NCI-H1417 (cell line): ENCODE measurements at regions not wholly inside any gene's neighbourhood (a gene's known extent, or its start where the extent isn't known, plus 50 kb on each side); places are given as distances from the start of the nearest gene placed in this dataset.

Experiments used
- DNase-seq, 3 experiments: peaks; one replicate each; lab custom pipeline; 2025; lab: John Stamatoyannopoulos, UW

DNA sequence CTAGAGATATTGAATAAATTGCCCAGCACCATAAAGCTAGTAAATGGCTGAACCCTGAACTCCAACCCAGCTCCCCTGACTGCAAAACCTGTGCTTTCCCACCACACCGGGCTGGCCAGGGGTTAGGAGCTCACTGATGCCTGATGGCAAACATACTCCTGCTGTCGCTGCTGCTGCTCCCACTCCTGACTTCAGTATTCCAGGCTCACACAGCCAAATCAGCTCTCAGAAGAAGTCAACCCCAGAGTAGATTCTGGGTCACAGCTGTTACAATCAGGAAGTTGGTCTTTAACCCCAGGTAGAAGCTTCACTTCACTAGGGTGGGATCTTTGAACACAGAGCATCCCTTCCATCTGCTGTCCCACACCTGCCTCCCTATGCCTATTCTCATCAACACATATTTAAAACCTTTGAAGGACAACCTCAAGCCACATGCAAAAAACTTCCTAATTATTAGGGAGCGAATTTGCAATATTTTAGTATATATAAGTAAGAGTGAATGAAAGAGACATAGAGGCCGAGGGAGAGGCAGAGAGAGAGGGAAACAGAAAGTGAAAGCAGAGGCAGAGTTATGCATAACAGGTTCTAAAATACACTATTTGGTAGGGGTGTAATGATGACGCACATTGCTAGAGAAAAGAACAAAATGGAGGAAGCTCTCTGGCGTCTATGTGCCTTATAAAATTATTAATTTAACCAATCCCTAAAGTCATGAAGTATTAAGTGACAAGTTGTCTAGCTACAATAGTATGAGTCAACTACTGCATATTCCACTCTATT lies 99.4 kb upstream of the SERP2 start:
- no peak for DNase-seq

DNA sequence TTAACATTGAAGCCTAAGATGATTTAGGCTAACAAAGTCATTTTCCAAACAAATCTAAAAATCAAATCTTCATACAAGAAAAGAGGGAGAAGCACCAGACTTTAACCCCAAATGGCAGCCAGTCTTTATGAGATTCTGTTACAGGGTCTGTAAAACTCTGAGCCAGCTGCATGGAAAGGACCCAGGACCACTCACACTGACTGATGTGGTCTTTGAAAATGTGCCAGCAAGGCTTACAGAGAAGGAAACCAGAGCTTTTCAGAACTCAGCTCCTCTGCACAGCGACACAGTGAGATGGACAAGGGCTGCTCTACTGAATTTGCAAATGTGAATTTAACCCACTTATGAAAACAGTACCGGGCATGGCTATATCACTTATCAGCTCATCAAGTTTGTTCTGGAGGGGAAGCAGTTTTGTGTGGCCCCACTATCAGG lies 98.8 kb upstream of the SERP2 start:
- DNase-seq, result no peak

DNA sequence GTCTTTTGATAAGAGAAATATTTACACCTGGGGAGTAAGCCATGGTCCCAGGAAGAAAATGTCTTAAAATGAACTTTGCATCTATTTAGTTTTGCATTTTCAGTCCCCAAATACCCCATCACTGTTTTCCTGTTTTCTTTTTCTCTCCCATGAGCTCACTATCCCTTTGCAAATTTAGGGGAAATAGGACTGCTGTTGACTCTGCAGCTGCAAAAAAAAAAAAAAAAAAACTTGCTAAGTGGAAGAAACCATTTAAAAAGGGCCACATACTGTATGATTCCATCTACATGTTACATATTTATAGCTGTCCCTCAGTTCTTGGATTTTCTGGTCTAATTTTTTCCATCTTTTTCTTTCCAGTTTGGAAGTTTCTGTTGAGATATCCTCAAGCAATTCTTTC lies 98.2 kb upstream of the SERP2 start:
- DNase-seq, result no peak

- DNase-seq, result peak in 1 of 3 experiments; percentile 18
Observed at GRCh38 chr13:44276061-44276460, 97.6 kb upstream of the SERP2 start.

GRCh38 chr13:44277459-44277858 lies 96.2 kb upstream of the SERP2 start:
- DNase-seq, result no peak

DNA sequence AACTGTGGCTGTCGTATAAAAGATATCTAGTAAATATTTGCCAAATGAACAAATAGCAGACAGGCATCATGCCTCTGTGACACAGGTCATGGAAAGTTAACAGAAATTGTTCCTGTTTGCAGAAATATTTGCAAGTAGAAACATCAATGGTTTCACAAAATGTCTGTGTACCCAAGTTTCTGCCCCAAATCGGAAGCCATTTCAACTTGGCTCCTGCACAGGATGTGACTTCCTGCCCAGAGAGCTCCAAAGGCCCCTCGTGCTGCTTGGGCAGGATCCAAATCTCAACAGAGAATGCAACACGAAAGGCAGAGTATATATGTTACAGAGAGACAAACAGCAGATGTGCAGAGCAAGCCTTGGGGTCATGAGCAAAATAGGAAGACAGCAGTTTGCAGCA lies 95.5 kb upstream of the SERP2 start:
- no peak for DNase-seq

- no peak for DNase-seq
Observed at GRCh38 chr13:44280456-44280855, 93.2 kb upstream of the SERP2 start.

GRCh38 chr13:44281252-44282000 lies 92.2 kb upstream of the SERP2 start:
- DNase-seq, result no peak

DNA sequence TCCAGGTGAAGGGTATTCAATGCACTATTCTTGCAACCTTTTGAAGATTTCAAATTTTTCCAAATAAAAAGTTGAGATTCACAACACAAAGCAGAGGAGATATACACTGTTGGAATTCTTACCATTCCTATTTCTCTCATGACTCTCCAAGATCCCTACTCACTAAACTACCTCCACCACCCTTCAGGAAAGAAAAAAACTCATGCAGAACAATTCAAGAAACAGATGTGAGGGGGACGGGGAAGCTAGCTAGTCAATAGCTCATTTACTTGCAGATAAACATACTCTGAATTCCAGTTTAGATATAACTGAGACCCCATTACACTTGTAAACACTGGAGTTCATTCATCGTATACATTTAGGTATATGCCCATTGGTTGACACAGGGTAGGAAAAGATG lies 90.0 kb upstream of the SERP2 start:
- no peak for DNase-seq

- DNase-seq, result no peak
Observed at GRCh38 chr13:44287958-44288357, 85.7 kb upstream of the SERP2 start.

DNA sequence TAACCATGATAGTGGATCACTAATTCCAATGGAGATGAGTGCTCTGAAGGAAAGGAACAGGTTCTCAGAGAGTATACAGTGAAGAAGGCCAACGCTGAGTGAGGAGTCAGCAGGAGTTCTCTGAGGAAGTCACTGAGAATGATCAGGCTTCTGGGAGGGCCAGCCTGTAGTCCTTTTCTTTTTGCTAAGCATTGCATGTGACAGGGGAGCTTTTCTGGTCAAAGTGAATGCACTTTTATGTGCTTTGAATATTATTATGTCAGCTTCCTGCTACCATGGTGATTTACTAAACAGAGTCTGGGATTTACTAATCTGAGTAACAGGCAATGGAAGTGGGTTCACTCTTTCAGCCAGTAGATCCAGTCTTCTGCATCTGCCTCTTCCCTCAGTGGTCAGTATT lies 81.1 kb upstream of the SERP2 start:
- no peak for DNase-seq

GRCh38 chr13:44293374-44293773 lies 80.2 kb upstream of the SERP2 start:
- no peak for DNase-seq

DNA sequence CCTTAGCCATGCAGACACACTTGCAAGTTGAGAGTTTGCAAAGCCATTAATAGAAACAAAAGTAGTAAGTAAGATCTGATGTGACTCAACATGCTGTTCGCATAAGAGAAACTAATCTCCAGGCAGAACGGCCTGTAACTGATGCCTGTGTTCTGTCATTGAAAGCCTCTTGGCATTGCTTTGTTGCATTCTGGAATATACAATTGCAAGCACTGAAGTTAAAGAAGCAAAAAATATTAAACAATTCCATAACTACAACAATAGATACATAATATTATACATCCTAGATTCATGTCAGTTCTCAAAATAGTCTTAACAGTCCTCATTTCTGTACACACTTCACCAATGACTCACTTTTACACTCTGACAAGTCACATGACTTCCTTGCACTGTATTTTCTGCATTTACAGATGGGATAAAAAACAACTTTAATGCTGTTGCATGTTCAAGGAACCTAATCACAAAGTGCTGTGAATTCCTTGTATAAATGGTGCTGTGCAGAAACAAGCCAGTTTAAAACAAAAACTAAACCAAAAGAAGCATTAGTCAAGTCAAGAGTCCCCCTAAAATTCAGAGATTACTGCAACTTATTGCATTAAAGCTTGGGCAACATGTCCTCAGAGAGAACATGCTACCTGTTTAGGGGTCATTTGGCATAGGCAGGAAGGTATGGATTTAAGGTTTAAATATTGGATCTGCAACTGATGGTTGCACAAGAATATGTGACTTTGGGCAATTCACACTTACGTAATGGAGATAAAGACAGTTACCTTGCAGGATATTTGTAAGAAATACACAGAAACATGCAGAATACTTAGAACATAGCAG lies 79.5 kb upstream of the SERP2 start:
- no peak for DNase-seq

DNA sequence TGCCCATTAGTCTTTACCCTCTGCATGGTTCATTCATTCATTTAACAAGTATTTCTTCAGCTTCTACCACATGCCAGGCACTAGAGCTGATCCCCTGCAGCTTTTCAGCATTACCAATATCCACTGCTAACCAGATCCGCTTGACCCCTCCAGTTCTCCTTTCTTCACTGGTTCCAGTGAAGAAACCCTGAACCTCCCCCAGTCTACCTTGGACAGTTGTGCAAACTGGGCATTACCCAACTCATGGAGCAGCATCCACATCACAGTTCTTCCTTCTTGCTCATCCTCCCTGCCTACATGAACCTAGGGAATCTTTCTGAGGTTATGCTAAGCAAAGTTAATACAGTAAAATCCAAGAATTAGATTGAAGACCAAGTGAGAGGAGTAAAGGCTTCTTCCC lies 78.7 kb upstream of the SERP2 start:
- DNase-seq, result no peak

GRCh38 chr13:44296856-44297255 lies 76.8 kb upstream of the SERP2 start:
- DNase-seq, result no peak

DNA sequence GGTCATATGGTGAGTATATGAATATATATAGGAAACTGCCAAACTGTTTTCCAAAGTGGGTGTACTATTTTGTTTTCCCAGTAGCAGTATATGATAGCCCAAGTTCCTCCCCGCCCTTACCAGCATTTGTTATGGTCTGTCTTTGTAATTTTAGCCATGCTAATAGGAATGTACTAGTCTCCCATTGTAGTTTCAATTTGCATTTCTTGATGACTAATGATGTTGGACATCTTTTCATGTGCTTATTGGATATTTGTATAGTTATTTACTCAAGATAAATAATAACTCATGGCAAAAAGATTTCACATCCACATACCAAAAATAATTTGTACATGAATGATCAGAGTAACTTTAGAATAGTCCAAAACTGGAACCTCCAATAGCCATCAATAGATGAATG lies 75.3 kb upstream of the SERP2 start:
- no peak for DNase-seq

GRCh38 chr13:44299152-44299943 lies 74.3 kb upstream of the SERP2 start:
- DNase-seq, result no peak

DNA sequence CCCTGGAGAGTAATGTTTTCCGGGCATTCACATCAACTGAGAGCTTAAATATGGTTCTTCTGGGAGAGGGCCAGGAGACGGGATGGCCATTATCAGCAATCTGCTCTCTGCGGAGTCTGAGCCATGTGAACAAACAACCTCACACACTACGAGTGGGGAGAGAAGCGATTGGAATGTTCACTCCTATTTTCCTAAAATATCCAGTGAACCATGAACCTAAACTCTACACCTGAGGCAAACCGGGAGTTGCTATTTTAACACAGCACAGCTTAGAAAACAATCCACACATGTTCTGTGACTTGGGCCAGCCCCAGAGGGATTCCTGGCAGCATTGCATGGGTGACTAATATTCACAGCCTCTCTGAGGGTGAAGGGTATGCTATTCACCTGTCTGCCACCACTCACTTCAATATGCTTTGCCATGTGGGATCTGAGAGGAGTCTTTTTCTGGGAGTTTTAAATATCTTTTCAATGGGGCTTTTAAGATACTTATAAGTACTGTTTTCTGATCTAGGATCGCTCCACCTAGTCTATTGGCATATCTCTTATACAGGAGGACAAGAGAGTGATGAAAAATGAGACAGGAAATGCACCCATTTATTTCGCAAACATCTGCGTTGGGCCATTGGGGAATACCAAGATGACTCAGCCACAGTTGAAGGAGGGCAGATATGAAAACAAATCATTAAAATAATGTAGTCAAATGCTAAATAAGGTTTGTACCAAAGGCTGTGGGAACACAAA lies 72.6 kb upstream of the SERP2 start:
- peak in 1 of 3 experiments; percentile 74 for DNase-seq

- DNase-seq, result no peak
Observed at GRCh38 chr13:44301639-44302015, 72.0 kb upstream of the SERP2 start.

GRCh38 chr13:44302233-44302632 lies 71.4 kb upstream of the SERP2 start:
- no peak for DNase-seq

- DNase-seq, result no peak
Observed at GRCh38 chr13:44302940-44303575, 70.6 kb upstream of the SERP2 start.
